IPS DF 6.9 (cell line): ENCODE measurements at regions not wholly inside any gene's neighbourhood (a gene's known extent, or its start where the extent isn't known, plus 50 kb on each side); places are given as distances from the start of the nearest gene placed in this dataset.
A peak's percentile ranks its signal among the peaks of the same experiment; 100 is the strongest.
"Not testable (repeated sequence)": the region's sequence is repeated elsewhere in the genome, so short reads cannot be mapped to it uniquely, and the experiment has no call there.

Source experiments
- DNase-seq: peaks from one replicate; pipeline ENCODE4 v3.0.0-alpha.2; 2013; ENCODE audit warnings: low read depth, low spot score
- H3K27ac ChIP-seq: one replicate; pipeline ENCODE4 v1.5.1; 2013; ENCODE audit warnings: low read length, control low read depth
- H3K27me3 ChIP-seq: 2 replicates; pipeline ENCODE4 v1.6.1; 2013; ENCODE audit warnings: mild to moderate bottlenecking, low read length; ENCODE audit not compliant: control insufficient read depth, insufficient read depth
- H3K36me3 ChIP-seq: 2 replicates; pipeline ENCODE4 v1.6.1; 2013; ENCODE audit warnings: low read length; ENCODE audit not compliant: control insufficient read depth, insufficient read depth
- H3K4me1 ChIP-seq: 2 replicates; pipeline ENCODE4 v1.6.1; 2013; ENCODE audit warnings: low read length; ENCODE audit not compliant: control insufficient read depth, insufficient read depth
- H3K4me3 ChIP-seq: 2 replicates; pipeline ENCODE4 v1.5.1; 2013; ENCODE audit warnings: mild to moderate bottlenecking, low read length
- H3K9me3 ChIP-seq: 2 replicates; pipeline ENCODE4 v1.6.1; 2013; ENCODE audit warnings: low read length, inconsistent platforms; ENCODE audit not compliant: control insufficient read depth, insufficient read depth
- WGBS: extraction: QIAGEN DNeasy Blood & Tissue Kit; methylation state at CpG from one replicate; pipeline ENCODE4 v1.1.7; 2013; ENCODE audit warnings: mixed read lengths, missing lambda C conversion rate; ENCODE audit not compliant: insufficient read length, insufficient coverage; 5-methylcytosine and 5-hydroxymethylcytosine counted together

DNA sequence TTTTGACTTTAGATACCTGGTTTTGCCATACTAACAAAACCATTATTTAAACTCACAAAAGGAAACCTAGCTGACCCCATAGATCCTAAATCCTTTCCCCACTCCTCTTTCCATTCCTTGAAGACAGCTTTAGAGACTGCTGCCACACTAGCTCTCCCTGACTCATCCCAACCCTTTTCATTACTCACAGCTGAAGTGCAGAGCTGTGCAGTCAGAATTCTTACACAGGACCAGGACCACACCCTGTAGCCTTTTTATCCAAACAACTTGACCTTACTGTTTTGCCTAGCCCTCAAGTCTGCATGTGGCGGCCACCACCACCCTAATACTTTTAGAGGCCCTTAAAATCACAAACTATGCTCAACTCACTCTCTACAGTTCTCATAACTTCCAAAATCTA is 325.1 kb upstream of the KCNMB2 start:
- H3K27ac ChIP-seq, H3K36me3 ChIP-seq, H3K9me3 ChIP-seq, DNase-seq, H3K4me1 ChIP-seq, H3K4me3 ChIP-seq, H3K27me3 ChIP-seq: not testable (repeated sequence)
- WGBS = no CpG with 5 or more reads among the region's 1 CpG

DNA sequence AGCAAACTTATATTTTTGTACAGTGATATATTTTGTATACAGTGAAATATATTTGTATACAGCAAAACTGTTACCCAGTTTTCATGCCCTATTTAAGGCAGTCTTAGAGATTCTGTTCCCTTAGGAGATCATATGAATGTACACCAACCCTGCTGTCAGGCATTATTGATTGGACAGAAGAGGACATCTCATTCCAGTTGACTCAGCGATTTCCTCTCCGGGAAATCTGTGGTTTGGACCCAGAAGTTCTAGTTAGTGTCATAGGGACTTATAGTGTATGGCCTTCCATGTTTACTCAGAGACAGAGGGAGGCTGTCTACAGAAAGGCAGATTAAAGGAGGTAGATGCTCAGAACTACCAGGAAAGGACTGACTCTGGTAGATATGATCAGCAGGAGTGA is 318.8 kb upstream of the KCNMB2 start:
- WGBS = no CpG with 5 or more reads among the region's 2 CpGs

GRCh38 chr3:178218231-178218630 is 318.0 kb upstream of the KCNMB2 start:
- Histone ChIP-seq H3K9me3 (no peaks in the 10 kb centered on the region), H3K27ac (no peak overlapping the region), H3K4me3 (no peak overlapping the region), H3K27me3 (no peaks in the 10 kb centered on the region), H3K36me3 (no peaks in the 10 kb centered on the region), H3K4me1 (no peaks in the 10 kb centered on the region)
- DNase-seq = no peak

More for the DNA sequence above, 318.8 kb upstream of the KCNMB2 start:
- Histone ChIP-seq H3K9me3 (no peaks in the 10 kb centered on the region), H3K36me3 (no peaks in the 10 kb centered on the region), H3K4me3 (no peak overlapping the region), H3K4me1 (no peaks in the 10 kb centered on the region), H3K27ac (no peak overlapping the region), H3K27me3 (no peaks in the 10 kb centered on the region)
- DNase-seq = no peak

GRCh38 chr3:178219661-178220060 is 316.6 kb upstream of the KCNMB2 start:
- H3K4me3 ChIP-seq, H3K36me3 ChIP-seq, DNase-seq, H3K27me3 ChIP-seq, H3K4me1 ChIP-seq, H3K9me3 ChIP-seq, H3K27ac ChIP-seq: not testable (repeated sequence)
- WGBS = no CpG with 5 or more reads among the region's 4 CpGs

- no peak overlapping the region for H3K27ac ChIP-seq
- H3K4me1 ChIP-seq = no peaks in the 10 kb centered on the region
- H3K9me3 ChIP-seq = no peaks in the 10 kb centered on the region
- no peak overlapping the region for H3K4me3 ChIP-seq
- H3K36me3 ChIP-seq = no peaks in the 10 kb centered on the region
- no peaks in the 10 kb centered on the region for H3K27me3 ChIP-seq
- no peak for DNase-seq
Measured at GRCh38 chr3:178223876-178224275, 312.4 kb upstream of the KCNMB2 start.

GRCh38 chr3:178226094-178226493 is 310.1 kb upstream of the KCNMB2 start:
- DNase-seq = no peak
- no peak overlapping the region for H3K27ac ChIP-seq
- no peaks in the 10 kb centered on the region for H3K9me3 ChIP-seq

DNA sequence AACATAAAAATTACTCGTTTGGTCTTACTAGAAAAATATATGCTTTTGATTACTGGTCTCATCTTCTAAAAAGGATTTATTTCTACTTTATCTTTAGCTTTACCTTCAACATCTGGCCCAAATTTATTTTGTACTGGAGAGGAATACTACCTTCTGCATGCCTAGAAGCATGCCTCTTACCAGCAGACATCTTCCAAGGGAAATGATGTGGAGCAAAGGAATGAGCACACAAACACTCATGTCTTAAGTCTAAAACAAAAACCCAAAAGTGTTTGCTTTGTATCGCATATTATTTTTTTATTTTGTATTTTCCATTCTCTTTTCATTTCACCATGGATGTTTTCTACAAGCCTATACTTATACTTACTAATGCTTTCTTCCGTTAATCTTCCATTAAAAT is 304.6 kb upstream of the KCNMB2 start:
- Histone ChIP-seq H3K27me3 (no peaks in the 10 kb centered on the region), H3K4me3 (no peak overlapping the region), H3K9me3 (no peaks in the 10 kb centered on the region), H3K4me1 (no peaks in the 10 kb centered on the region), H3K27ac (no peak overlapping the region), H3K36me3 (no peaks in the 10 kb centered on the region)
- no peak for DNase-seq
- 100% methylated on average over 1 of the region's 3 CpGs for WGBS

More at GRCh38 chr3:178226094-178226493, 310.1 kb upstream of the KCNMB2 start:
- H3K4me1 ChIP-seq = no peaks in the 10 kb centered on the region
- no CpG with 5 or more reads among the region's 2 CpGs for WGBS
- no peaks in the 10 kb centered on the region for H3K36me3 ChIP-seq
- no peak overlapping the region for H3K4me3 ChIP-seq
- H3K27me3 ChIP-seq = no peaks in the 10 kb centered on the region

DNA sequence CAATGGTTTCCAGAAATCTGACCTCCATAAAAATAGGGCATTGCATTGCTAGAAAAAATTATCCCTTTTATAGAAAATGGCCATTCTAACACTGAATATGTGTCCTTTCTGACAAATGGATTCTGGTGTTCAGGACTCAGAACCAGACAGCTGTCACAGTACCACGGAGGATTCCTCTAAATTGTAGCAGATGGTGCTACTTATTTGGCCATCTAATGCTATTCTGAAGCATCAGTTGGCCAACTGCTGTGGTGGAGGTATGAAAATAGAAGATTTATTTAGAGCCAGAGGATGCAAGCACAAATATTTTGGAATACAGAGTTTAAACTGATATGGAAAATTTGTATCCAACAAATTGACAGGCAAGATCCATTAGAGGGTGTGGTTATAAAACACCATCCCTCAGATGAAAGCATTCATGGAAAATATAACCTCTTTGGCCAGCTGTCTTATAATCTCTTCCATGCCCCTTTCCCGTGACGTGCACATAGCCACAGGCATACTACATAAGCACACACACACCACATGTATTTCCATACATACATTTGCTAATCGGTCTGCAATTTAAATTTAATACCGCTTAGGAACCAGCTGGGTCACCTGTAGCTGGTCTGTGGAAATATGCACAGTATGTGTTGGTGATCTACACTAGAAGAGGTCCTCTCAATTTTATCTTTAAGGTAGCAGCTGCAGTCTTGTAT is 302.7 kb upstream of the KCNMB2 start:
- H3K27me3 ChIP-seq = no peaks in the 10 kb centered on the region
- no peaks in the 10 kb centered on the region for H3K36me3 ChIP-seq
- no peak overlapping the region for H3K4me3 ChIP-seq
- no CpG with 5 or more reads among the region's 5 CpGs for WGBS
- DNase-seq = no peak
- peaks cover 1% of the 10 kb centered on the region; the same call in 1 of the 2 replicates for H3K4me1 ChIP-seq
- H3K27ac ChIP-seq = no peak overlapping the region
- no peaks in the 10 kb centered on the region for H3K9me3 ChIP-seq

GRCh38 chr3:178236555-178237277 is 299.5 kb upstream of the KCNMB2 start:
- no peak overlapping the region for H3K27ac ChIP-seq
- no peak for DNase-seq
- H3K9me3 ChIP-seq = no peaks in the 10 kb centered on the region
- no peak overlapping the region for H3K4me3 ChIP-seq
- no CpG with 5 or more reads among the region's 5 CpGs for WGBS
- no peaks in the 10 kb centered on the region for H3K36me3 ChIP-seq
- H3K4me1 ChIP-seq = peaks cover 1% of the 10 kb centered on the region; the same call in 1 of the 2 replicates
- H3K27me3 ChIP-seq = no peaks in the 10 kb centered on the region

- H3K27ac ChIP-seq = no peak overlapping the region
- no peaks in the 10 kb centered on the region for H3K36me3 ChIP-seq
- DNase-seq = peak; percentile 31
- peaks cover 1% of the 10 kb centered on the region; the same call in 1 of the 2 replicates for H3K4me1 ChIP-seq
- no peaks in the 10 kb centered on the region for H3K9me3 ChIP-seq
- no peaks in the 10 kb centered on the region for H3K27me3 ChIP-seq
- H3K4me3 ChIP-seq = no peak overlapping the region
Measured at GRCh38 chr3:178238179-178238578, 298.1 kb upstream of the KCNMB2 start.
